HEK293T (cell line): ENCODE measurements at regions not wholly inside any gene's neighbourhood (a gene's known extent, or its start where the extent isn't known, plus 50 kb on each side); places are given as distances from the start of the nearest gene placed in this dataset.

Experiments
- CTCF ChIA-PET: fragments of 350-600 bp; formaldehyde crosslinking; extraction: SDS; loops from one replicate; lab custom pipeline; 2021; ENCODE audit warnings: antibody characterized with exemption, inconsistent platforms; lab: Yijun Ruan, JAX
- POLR2A ChIA-PET: fragments of 350-600 bp; formaldehyde crosslinking; extraction: SDS; loops from one replicate; lab custom pipeline; 2020; ENCODE audit warnings: antibody characterized with exemption, inconsistent platforms; lab: Yijun Ruan, JAX
- DNase-seq: peaks from one replicate; pipeline ENCODE4 v3.0.0; 2012; ENCODE audit warnings: mixed read lengths; ENCODE audit errors: extremely low spot score
- ARNT ChIP-seq: fragments of 450-650 bp; IDR thresholded peaks from 2 replicates; pipeline ENCODE4 v1.6.1; 2017; ENCODE audit warnings: mild to moderate bottlenecking
- BHLHE40 ChIP-seq: fragments of 450-650 bp; IDR thresholded peaks from 2 replicates; pipeline ENCODE4 v1.6.1; 2016; ENCODE audit warnings: mild to moderate bottlenecking, moderate library complexity, borderline replicate concordance
- CTBP1 ChIP-seq: fragments of 450-650 bp; IDR thresholded peaks from 2 replicates; pipeline ENCODE4 v1.6.1; 2016; ENCODE audit warnings: borderline replicate concordance
- ELF4 ChIP-seq: fragments of 450-650 bp; IDR thresholded peaks from 2 replicates; pipeline ENCODE4 v1.6.1; 2017; ENCODE audit warnings: antibody characterized with exemption
- FOXA1 ChIP-seq: fragments of 450-650 bp; IDR thresholded peaks from 2 replicates; pipeline ENCODE4 v1.6.1; 2016; ENCODE audit warnings: mild to moderate bottlenecking
- FOXK2 ChIP-seq: fragments of 450-650 bp; IDR thresholded peaks from 2 replicates; pipeline ENCODE4 v1.6.1; 2016; ENCODE audit warnings: mild to moderate bottlenecking
- FOXM1 ChIP-seq: fragments of 450-650 bp; IDR thresholded peaks from 2 replicates; pipeline ENCODE4 v1.6.1; 2017; ENCODE audit warnings: mild to moderate bottlenecking, borderline replicate concordance
- HDGF ChIP-seq: fragments of 450-650 bp; IDR thresholded peaks from 2 replicates; pipeline ENCODE4 v1.6.1; 2017; ENCODE audit warnings: antibody characterized with exemption, borderline replicate concordance
- L3MBTL2 ChIP-seq: fragments of 450-650 bp; conservative IDR thresholded peaks from 2 replicates; pipeline ENCODE4 v1.6.1; 2016; ENCODE audit warnings: mild to moderate bottlenecking
- LEF1 ChIP-seq: fragments of 450-650 bp; IDR thresholded peaks from 2 replicates; pipeline ENCODE4 v1.6.1; 2017; ENCODE audit warnings: mild to moderate bottlenecking, borderline replicate concordance
- NFRKB ChIP-seq: fragments of 450-650 bp; IDR thresholded peaks from 2 replicates; pipeline ENCODE4 v1.6.1; 2016; ENCODE audit warnings: mild to moderate bottlenecking, moderate library complexity
- SP1 ChIP-seq: fragments of 450-650 bp; IDR thresholded peaks from 2 replicates; pipeline ENCODE4 v1.6.1; 2017
- SUZ12 ChIP-seq: fragments of 450-650 bp; IDR thresholded peaks from 2 replicates; pipeline ENCODE4 v1.6.1; 2016; ENCODE audit warnings: mild to moderate bottlenecking
- TARDBP ChIP-seq: fragments of 450-650 bp; IDR thresholded peaks from 2 replicates; pipeline ENCODE4 v1.6.1; 2016
- ZNF384 ChIP-seq: fragments of 450-650 bp; IDR thresholded peaks from 2 replicates; pipeline ENCODE4 v1.6.1; 2016
- TF ChIP-seq, protein P1 (sequence below): fragments of 450-650 bp; IDR thresholded peaks from 2 replicates; pipeline ENCODE4 v1.6.1; 2016

DNA sequence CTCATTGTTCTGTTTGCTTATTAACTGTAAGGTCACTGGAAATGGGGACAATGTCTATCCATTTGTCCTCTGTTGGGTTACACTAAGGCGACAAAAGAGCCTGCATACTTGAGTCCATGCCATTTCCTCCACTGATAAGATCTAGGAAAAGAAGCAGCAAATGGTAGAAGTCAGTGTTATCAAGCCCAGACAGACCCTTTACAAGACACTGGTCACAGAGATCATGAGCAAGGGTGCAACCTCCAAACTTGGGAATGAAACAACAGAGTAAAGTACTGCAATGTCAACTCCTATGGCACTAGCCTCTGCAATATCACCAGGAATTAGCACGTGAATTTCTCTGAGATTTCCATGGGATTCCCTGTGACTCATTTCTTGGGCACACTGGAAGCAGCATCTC, 126.9 kb downstream of the ID4 start:
- DNase-seq: no peak
- POLR2A ChIA-PET: no interaction called here
- TF ChIP-seq FOXM1: no peak
- no peak for TF ChIP-seq FOXA1
- TF ChIP-seq, protein P1, sequence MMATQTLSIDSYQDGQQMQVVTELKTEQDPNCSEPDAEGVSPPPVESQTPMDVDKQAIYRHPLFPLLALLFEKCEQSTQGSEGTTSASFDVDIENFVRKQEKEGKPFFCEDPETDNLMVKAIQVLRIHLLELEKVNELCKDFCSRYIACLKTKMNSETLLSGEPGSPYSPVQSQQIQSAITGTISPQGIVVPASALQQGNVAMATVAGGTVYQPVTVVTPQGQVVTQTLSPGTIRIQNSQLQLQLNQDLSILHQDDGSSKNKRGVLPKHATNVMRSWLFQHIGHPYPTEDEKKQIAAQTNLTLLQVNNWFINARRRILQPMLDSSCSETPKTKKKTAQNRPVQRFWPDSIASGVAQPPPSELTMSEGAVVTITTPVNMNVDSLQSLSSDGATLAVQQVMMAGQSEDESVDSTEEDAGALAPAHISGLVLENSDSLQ: no peak
- TF ChIP-seq ELF4: no peak
- TF ChIP-seq TARDBP: no peak
- TF ChIP-seq SP1: no peak
- no peak for TF ChIP-seq CTBP1
- TF ChIP-seq HDGF: no peak
- no peak for TF ChIP-seq NFRKB
- no peak for TF ChIP-seq FOXK2
- TF ChIP-seq BHLHE40: no peak
- no peak for TF ChIP-seq SUZ12
- no peak for TF ChIP-seq ZNF384
- CTCF ChIA-PET: no interaction called here

DNA sequence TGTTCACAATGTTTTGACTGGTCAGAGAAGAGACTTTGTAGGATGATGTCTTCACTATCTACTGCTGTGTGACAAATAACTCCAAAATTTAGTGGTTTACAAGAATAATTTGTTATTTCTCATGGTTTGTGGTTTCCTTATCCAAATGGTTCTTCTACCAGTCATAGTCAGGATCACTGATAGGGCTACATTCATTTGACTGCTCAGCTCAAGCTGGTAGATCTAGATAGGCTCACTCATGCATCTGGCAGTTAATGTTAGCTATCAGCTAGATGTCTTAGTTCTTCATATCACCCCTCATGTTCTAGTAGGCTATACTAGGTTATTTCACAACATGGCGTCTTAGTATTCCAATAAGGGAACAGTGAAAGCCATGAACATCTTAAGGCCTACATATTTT, 131.0 kb downstream of the ID4 start:
- TF ChIP-seq L3MBTL2: no peak
- no peak for TF ChIP-seq ELF4
- ChIA-PET CTCF (no interaction called here), POLR2A (no interaction called here)
- DNase-seq: no peak

DNA sequence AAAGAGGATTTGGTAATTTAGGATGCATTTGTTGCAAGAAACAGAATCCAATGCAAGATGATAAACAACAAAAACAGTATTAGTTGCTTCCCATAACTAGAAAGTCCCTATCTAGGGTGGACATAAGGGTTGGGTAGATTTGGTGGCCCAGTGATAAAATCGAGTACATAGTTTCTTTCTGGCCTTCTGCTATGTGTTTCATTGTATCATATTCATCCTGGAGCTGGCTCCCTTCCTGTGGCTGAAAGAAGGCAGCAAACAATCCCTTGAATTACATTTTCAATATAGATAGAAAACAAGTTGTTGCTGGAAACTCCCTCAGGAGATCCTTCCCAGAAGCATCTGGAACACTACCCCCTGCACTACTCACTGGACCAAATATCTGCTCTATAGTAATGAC, 135.1 kb downstream of the ID4 start:
- TF ChIP-seq FOXK2 (no peak), SUZ12 (no peak), ELF4 (no peak), NFRKB (no peak), FOXM1 (no peak), ZNF384 (no peak), ARNT (no peak), CTBP1 (no peak), TARDBP (no peak), L3MBTL2 (no peak), FOXA1 (no peak), HDGF (no peak), SP1 (no peak), LEF1 (no peak), BHLHE40 (no peak)
- TF ChIP-seq, protein P1: no peak
- CTCF ChIA-PET: no interaction called here
- POLR2A ChIA-PET: no interaction called here
- no peak for DNase-seq

DNA sequence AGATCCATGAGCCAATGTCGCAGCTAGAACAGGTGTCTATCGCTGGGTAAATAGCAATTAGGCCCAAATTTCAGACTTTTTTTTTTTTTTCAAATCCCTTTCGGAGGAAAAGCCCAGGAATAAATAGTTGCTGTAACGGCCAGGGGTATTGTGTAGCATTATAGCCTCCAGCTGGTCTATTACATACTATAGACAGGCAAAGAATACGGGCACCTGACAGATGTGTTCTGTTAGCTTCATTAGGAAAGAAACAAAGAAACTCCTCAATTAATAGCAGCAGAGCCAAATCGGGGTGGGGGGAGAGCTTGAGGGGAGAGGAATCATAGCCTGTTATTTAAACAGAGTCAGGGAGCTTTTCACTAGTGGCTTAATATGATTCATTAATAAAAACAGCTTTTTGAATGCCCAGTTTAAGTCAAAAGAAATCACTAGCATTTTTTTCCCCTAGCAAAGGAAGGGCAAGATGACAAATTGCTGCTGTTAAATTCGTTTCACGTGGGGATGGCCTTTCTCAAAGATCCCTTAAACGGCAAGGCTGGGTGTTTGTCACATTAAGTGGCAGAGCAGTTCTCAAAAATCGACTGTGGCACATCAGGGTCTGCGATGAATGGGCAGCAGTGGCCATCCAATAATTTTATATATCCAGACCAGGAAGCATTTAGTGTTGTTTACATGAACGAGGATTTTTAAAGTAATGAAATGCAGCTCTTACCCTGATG, 139.4 kb downstream of the ID4 start:
- TF ChIP-seq ELF4 (no peak), LEF1 (no peak), L3MBTL2 (no peak), NFRKB (no peak), TARDBP (no peak)
- DNase-seq: no peak
- ChIA-PET POLR2A (no interaction called here), CTCF (no interaction called here)

DNA sequence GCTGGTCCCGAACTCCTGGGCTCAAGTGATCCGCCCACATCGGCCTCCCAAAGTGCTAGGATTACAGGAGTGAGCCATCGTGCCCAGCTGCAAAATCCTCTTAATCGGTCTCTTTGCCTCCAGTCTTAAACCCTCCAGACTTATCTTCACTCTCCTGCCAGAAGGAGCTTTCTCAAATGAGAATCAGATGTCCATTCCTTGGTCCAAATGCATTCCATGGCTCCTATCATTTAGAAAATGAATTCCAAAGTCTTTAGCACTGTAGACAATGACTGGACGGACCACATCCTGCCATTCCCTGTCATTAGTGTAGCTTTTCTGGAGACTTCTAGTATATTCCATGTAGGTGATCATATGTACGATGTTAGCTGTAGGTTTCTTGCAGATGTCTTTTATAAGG, 141.9 kb downstream of the ID4 start:
- DNase-seq: no peak
- CTCF ChIA-PET: no interaction called here
- POLR2A ChIA-PET: no interaction called here
- TF ChIP-seq L3MBTL2 (no peak), FOXM1 (no peak), ARNT (no peak), SUZ12 (no peak), TARDBP (no peak), FOXK2 (no peak), HDGF (no peak), CTBP1 (no peak), LEF1 (no peak), SP1 (no peak), ELF4 (no peak), ZNF384 (no peak), FOXA1 (no peak), NFRKB (no peak)
- TF ChIP-seq, protein P1: no peak

DNA sequence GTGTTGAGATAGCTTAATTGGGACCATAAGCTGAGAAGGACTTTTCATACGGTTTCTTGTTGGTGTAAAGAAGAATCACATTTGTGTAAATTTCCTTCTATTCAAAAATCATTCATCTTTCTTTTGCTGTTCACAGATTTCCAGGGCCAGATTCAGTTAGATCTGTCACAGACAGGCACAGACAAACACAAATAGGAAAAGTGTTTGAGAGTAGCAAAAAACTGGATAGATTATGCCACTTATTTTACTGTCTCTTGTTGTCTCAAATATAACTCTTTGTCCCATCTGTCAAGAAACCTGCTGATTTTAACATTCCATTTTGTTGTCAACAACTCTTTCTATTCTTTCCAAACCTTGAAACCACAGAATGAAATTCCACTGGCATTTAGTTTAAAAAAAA, 142.8 kb downstream of the ID4 start:
- TF ChIP-seq LEF1: no peak
- no peak for TF ChIP-seq FOXM1
- ChIA-PET CTCF (interaction anchor here (0.6 kb wide), 1 partner anchor 350 kb away, joined by 4 read pairs; no protein-coding TSS in a partner anchor), POLR2A (no interaction called here)
- DNase-seq: no peak

DNA sequence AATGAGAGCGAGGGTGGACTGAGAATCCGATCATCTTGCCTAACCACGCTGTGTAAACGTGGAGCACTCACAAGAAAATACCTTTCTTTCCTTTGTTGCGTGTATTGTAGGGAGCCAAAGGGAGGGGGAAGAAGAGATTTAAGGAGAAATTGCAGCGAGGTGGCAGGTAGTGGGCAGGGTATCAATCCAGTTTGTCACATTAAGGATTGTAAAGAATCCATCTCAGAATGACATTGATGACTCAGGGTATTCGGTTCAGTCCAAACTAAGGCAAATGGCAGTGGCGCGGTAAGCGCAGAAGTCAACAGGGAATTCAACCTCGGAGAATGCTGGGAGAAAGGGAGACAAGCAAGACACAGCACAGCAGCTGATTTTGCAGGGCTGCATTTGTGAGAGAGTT, 146.2 kb downstream of the ID4 start:
- DNase-seq: no peak
- ChIA-PET CTCF (no interaction called here), POLR2A (no interaction called here)
- no peak for TF ChIP-seq BHLHE40
- TF ChIP-seq L3MBTL2: no peak
- no peak for TF ChIP-seq FOXK2
- no peak for TF ChIP-seq ZNF384
- no peak for TF ChIP-seq ELF4
- no peak for TF ChIP-seq HDGF
